22Rv1 (cell line): ENCODE measurements at regions not wholly inside any gene's neighbourhood (a gene's known extent, or its start where the extent isn't known, plus 50 kb on each side); places are given as distances from the start of the nearest gene placed in this dataset.

Experiments
- H3K27ac ChIP-seq: fragments of 450-650 bp; 2 replicates; pipeline ENCODE4 v1.5.1; 2017
- CTCF ChIP-seq: fragments of 450-650 bp; IDR thresholded peaks from 2 replicates; pipeline ENCODE4 v1.5.1; 2017; ENCODE audit warnings: mild to moderate bottlenecking
- ZFX ChIP-seq: fragments of 450-650 bp; IDR thresholded peaks from 2 replicates; pipeline ENCODE4 v1.6.1; 2017; ENCODE audit warnings: antibody characterized with exemption, borderline replicate concordance

DNA sequence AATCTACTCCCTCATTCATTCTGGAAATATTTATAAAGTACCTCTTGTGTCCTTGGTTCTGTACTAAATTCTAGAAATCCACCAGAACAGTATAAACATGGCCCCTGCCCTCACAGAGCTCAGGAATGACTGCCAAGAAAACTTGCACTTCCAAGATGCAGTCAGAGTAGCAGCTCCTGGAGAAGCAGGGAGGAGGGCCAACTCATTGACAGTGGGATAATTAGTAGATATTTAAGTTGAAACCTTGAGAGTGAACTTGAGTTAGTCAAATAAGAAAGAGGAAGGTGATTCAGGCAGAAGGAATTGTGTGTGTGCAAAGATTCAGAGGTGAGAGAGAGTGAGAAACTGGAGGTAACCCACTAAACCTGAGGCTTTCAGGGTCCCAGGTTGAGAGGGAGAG, 182.2 kb upstream of the INHBA start:
- TF ChIP-seq CTCF (no peak), ZFX (no peak)
- no peak overlapping the region for H3K27ac ChIP-seq

DNA sequence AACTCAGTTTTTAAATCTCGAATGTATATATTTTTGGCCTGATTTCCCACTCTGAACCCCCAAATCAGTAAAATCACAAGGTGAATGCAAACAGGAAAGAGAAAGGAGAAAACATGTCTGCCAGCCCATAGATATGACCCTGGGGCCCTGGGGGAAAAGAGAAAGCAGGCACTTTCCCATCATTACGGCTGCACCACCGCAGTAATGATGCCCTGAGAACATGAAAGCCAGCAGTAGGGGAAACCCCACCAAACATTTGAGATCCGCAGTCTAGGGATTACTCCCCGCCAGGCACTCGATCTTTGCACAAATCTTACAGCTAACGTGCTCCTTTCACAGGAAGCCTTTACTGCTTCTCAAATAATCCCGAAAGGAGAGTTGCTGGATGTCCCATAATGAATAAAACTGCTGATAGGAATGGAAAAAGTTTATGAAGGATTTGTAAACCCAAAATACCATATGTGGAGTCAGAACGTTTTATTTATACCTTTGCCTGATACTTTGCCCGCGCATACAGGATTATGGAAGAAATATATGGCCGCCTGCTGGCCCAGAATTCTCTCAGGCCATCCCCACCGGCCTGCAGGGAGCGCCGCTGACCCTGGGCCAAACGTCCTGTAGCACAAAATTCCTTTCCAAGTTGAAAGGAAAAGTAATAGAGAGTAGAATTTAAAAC, 180.0 kb upstream of the INHBA start:
- H3K27ac ChIP-seq: no peak overlapping the region
- peak; percentile 19; the same call in 1 of the 2 replicates for TF ChIP-seq CTCF
- no peak for TF ChIP-seq ZFX

GRCh38 chr7:41882256-41882655, 179.4 kb upstream of the INHBA start:
- H3K27ac ChIP-seq: no peak overlapping the region
- TF ChIP-seq ZFX (no peak), CTCF (no peak)

DNA sequence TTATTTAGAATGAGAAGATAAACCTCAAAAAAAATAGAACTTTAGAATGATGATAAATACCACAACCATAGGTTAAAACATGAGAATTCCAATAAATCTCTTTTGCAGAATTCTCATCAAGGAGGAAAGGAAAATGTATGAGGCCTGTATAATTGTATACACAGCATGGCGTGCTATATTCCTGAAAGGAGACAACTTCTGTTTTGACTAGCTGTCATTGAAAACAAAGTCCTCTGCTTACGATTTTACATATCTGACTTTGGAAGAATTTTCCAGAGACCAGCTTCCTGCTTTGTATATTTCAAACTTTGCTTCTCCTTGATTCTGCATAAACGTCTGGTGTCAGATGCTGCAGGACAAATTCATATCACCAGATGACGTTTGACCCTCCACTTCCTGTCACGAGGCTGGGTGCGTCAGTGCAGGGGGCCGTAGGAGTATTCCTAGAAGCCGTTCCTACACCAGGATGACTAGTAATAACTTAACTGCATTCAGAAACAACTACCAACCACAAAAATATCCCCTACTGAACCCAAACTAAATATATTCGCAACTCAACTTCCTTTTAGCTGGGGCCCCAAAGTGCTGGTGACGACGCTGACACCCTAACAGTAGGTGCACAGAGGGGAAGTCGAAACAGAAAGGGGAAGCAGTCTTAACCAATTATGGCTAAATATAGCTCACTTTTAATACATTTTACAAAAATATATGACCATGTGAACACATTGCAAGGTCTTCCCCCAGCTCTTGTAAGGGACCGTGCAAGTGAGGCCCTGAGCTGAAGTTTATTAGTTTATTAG, 178.6 kb upstream of the INHBA start:
- TF ChIP-seq CTCF: no peak
- TF ChIP-seq ZFX: no peak
- no peak overlapping the region for H3K27ac ChIP-seq

DNA sequence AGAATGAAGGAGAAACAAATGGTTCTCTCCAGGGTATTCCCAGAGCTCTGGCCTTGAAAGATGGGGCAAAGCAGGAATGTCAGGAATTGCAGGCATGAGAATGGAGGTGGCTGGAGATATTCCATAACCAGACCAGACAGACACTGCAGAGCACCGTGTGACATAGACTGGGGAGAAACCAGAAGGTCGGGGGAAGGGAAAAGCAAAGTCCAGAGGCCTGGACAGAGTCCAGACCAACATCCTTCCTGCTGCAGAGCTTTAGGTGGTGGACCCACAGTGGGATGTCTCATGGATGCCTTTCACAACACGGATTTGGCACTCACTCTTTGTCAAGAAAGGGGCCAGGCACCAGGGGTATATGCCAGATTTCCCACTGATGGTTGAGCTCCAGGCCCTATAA, 177.2 kb upstream of the INHBA start:
- TF ChIP-seq CTCF (no peak), ZFX (no peak)
- no peak overlapping the region for H3K27ac ChIP-seq

GRCh38 chr7:41879403-41879802, 176.5 kb upstream of the INHBA start:
- no peak overlapping the region for H3K27ac ChIP-seq
- TF ChIP-seq CTCF: no peak
- no peak for TF ChIP-seq ZFX

- TF ChIP-seq ZFX: no peak
- TF ChIP-seq CTCF: no peak
- no peak overlapping the region for H3K27ac ChIP-seq
Observed at GRCh38 chr7:41878309-41879295, 175.7 kb upstream of the INHBA start.
